Left renal cortex interstitium (tissue), 4 donors: ENCODE measurements at regions not wholly inside any gene's neighbourhood (a gene's known extent, or its start where the extent isn't known, plus 50 kb on each side); places are given as distances from the start of the nearest gene placed in this dataset.

Source experiments
- DNase-seq, 4 donors: peaks; one replicate each; pipeline ENCODE4 v3.0.0-alpha.2; 2013; ENCODE audit warnings: low read depth in 4 of 4, low spot score in 2 of 4, missing footprints in 1 of 4

DNA sequence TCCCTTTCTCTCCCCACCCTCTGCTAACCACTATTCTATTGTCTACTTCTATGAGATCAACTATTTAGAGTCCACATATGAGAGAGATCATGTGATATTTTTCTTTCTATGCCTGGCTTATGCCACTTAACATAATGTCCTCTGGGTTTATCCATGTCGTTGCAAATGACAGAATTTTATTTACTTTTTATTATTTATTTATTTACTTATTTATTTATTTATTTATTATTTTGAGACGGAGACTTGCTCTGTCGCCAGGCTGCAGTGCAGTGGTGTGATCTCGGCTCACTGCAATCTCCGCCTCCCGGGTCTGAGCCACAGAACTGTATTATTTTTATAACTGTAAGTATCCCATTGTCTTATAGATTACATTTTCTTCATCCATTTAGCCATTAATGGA is 443.4 kb upstream of the CDH19 start:
- no peak for DNase-seq

DNA sequence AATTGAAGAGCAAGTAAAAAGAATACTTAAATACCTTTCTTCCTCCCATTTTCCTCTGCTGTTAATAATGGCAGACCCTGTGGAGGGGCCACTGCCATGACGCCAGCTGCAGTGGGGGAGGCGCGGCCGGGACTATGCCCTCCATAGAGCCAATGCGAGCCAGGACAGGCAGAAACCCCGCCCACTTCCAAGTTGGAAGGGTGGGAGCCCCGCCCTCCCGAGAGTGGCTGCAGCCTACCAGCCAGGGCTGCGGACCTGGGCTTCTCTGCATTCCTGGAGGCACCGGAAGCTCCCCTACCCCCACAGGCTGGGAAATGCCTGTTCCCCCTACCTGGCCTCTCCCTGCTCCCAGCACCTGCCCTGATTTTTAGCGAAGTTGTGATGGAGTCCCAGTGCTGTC is 439.4 kb upstream of the CDH19 start:
- DNase-seq, result no peak

DNA sequence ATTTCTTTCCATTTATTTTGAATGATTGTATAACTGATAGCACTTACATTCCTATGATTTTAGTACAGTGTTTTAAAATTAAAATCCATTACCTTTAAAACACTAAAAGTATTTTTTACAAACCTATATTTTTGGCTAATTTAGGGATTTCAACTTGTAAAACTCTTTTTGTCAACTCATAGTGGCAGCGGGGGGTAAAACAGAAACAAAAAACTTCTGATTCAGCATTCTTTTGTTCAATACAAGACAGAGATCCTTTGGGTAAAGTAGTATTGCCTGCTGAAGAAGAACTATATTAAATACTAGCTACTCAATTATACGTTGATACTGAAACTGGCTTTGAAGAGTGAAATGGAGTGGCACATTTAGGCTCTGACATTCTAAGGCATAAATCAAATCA is 437.4 kb upstream of the CDH19 start:
- DNase-seq, result no peak

DNA sequence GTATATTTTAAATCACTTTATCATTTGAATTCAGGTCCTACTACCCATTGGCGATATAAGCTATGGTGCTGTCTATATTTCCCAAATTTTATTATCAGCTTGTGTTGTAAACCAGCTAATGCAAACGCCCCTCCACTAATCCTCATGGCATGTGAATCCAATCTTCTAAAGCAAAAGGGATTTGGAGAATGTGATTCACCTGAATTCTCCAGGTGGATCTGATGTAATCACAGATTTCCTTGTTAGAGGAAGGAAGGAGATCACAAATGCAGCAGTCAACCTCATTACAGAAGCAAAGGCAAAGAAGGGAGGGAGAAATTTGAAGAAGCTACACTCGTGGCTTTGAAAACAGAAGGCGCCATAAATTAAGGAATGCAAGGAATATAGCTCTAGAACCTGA is 431.1 kb upstream of the CDH19 start:
- DNase-seq, result no peak

GRCh38 chr18:67023059-67023458 is 419.2 kb upstream of the CDH19 start:
- no peak for DNase-seq

GRCh38 chr18:67010919-67011318 is 407.0 kb upstream of the CDH19 start:
- DNase-seq, result no peak

DNA sequence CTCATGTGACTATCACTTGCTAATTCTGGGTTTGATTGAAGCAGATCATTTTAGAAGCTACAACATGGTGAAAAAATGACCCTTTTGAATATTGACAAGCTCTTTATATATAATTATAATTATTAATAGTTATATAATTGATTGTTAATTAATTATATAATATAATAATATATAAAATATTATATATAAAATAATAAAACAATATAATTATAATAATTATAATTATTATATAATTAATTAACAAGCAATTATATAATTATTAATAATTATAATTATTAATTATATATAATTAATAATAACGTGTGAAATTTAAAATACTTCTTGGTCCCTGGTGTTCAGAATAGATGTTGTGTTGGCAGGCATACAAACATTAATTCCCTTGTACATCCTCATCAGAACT is 404.1 kb upstream of the CDH19 start:
- DNase-seq, result no peak

DNA sequence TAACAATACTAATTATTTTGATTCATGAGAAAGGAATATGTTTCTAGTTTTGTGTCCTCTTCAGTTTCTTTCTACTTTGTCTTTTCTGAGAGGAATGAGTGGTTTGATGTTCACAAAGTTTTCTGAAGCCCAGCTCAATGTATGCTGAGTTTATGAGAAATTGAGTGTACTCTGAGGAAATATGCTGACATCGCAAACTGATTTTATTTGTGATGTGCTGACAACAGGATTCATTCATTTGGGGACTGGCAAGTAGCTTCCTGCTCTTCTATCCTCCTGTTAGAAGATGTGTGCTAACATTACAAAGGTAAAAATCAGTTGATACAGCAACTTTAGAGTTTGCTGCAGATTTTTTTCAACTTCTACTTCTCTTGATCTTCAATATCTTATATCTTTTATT is 403.2 kb upstream of the CDH19 start:
- no peak for DNase-seq

DNA sequence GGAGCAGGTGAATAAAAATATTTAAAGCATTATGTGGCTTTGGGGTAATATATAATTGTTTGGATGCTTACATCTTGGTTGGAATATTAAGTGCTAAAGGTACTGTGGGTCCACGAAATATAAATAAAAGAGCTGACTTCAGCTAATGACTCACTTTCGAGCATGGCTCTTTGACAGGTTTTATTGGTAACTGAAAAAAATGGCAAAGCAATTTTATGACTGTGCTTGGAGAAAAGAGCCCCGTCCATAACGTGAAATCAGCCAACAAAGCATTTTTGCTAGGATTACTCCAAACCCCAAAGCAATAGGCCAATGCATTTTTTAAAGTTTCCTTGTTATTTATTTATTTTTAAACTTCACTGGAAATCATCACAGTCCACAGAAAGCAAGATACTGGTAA is 397.2 kb upstream of the CDH19 start:
- no peak for DNase-seq

DNA sequence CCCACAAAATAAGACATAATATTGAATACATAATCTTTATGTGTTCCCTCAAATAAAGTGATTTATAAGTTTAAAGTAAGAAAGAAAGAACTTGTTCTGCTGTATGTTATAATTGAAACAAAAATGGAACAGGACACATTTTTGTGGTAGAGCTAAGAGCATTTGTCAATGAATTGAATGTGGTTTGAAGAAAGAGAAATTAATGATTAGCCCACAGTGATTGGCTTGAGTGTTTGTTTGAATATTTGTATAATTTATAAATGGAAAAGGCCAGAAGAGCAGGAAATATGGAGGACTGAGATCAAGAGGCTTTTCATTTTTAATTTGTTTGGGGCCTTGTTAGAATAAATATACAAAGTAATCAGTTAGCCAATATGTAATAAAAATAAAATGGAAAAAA is 395.1 kb upstream of the CDH19 start:
- no peak for DNase-seq

GRCh38 chr18:66995270-66995669 is 391.4 kb upstream of the CDH19 start:
- no peak for DNase-seq

- no peak for DNase-seq
Observed at GRCh38 chr18:66994790-66995189, 390.9 kb upstream of the CDH19 start.

DNA sequence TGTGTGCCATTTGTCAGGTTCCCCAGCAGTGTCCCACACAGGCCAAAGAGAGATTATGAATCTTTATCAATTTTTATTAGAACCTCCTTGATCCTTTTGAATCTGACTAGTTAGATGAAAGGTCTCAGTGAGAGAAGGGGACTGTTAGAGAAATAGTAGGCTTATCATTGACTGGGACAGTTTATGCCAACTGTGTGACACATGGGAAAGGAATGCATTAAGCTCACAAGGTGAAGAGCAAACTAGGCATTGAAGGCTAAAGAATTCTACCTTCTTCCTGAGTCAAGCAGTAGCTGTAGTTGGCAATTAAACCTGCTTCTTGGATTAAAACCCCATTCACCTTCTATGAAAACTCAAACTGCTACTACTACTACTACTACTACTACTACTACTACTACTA is 389.6 kb upstream of the CDH19 start:
- no peak for DNase-seq

DNA sequence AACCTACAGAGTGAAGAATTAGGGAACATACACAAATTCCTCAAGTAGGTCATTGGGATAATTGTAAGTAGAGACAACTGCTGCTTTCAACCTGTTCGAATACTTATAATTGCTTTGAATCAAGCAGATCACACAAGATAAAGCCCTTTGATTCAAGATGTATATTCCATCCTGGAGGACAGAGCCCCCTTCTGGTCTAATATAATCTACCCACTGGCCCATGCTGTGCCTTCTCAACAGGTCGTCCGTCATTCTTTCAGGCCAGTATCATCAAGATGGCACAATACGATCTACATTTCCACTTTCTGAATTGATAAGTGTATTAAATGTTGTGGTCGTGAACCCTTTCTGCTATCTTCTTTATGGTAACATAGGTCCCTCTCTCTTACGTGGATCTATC is 387.0 kb upstream of the CDH19 start:
- no peak for DNase-seq

- DNase-seq, result no peak
Observed at GRCh38 chr18:66979009-66979408, 375.1 kb upstream of the CDH19 start.

DNA sequence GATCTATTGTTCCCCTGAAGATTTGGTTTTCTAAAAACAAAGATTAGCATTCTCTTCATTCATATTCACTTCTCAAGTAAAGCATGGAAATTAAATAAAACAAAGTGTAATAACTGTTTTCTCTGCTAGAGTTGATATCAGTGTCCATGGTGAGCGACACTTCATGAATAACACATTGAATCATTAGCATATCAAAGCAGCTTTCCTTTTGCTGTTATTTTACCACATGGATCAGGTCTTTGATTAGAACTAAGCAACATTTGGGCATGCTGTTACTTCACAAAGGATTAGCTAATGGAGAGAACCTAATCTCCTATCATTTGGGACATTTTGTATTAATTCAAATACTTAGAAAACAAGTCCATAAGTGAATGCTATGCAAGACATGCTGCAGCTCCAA is 368.8 kb upstream of the CDH19 start:
- DNase-seq, result no peak

GRCh38 chr18:66971960-66972359 is 368.1 kb upstream of the CDH19 start:
- no peak for DNase-seq

- DNase-seq, result no peak
Observed at GRCh38 chr18:66966171-66966570, 362.3 kb upstream of the CDH19 start.

DNA sequence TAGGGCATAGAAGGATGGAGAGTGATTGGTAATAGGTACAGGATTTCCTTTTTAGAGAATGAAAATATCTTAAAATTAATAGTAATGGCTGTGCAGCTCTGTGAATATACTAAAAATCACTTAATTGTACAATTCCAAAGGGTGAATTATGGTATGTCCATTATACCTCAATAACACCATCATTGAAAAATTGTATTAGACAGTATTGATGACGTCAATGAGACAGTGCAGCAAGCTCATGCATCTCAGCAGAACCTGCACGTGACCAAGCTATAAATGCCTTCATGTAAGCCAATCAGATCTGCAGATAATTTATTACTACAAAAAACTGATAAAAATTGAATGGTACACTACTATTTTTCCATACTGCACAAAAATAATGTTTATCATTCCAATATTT is 354.4 kb upstream of the CDH19 start:
- no peak for DNase-seq

- DNase-seq, result no peak
Observed at GRCh38 chr18:66951750-66952149, 347.9 kb upstream of the CDH19 start.

GRCh38 chr18:66949419-66949818 is 345.5 kb upstream of the CDH19 start:
- DNase-seq, result no peak

DNA sequence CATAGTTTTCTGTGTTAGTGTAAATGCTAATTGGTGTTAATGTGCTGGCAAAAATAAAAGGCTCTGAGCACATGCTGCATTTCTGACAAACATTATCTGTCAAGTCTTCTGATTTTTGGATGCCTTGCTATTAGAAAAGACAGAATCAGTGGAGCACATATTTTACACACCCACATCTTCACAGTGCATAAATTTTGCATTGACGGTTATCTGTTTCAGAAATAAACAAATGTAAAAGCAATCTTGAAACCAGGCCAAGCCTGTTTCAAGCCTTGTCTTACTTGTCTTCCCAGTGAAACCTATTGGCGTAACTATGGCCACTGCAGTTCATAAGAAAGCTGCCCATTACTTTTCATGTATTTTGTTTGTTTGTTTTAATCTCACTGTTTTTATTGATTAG is 333.7 kb upstream of the CDH19 start:
- DNase-seq, result no peak

DNA sequence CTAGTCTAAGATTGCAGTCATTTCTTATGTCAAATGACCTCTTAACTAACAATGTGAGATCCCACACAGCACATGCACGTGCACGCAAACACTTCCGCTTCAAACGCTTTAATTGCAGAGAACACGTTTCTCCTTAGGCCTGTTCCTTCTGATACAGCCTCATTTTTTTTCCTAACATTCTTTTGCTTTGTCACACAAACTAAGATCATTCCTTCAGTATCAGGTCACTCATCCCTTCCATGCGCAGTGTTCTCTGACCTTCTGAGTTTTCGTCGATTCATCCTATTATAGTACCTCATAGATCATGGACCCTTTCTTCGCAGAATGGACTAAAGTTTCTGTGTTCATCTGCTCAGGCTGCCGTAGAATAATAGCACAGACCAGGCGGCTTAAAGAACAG is 327.1 kb upstream of the CDH19 start:
- no peak for DNase-seq

GRCh38 chr18:66916834-66917233 is 312.9 kb upstream of the CDH19 start:
- DNase-seq, result no peak
